IPS-15b (cell line): ENCODE measurements at regions not wholly inside any gene's neighbourhood (a gene's known extent, or its start where the extent isn't known, plus 50 kb on each side); places are given as distances from the start of the nearest gene placed in this dataset.

Experiments used
- H3K27me3 ChIP-seq: one replicate; pipeline ENCODE4 v1.6.1; 2013; ENCODE audit warnings: low read length; ENCODE audit not compliant: control insufficient read depth, insufficient read depth
- H3K36me3 ChIP-seq: one replicate; pipeline ENCODE4 v1.6.1; 2013; ENCODE audit warnings: low read length; ENCODE audit not compliant: control insufficient read depth, insufficient read depth
- H3K4me1 ChIP-seq: one replicate; pipeline ENCODE4 v1.6.1; 2013; ENCODE audit warnings: mild to moderate bottlenecking, low read length; ENCODE audit not compliant: control insufficient read depth, insufficient read depth
- H3K4me3 ChIP-seq: one replicate; pipeline ENCODE4 v1.5.1; 2013; ENCODE audit warnings: low read depth, low read length
- H3K9ac ChIP-seq: one replicate; pipeline ENCODE4 v1.6.1; 2013; ENCODE audit warnings: low read depth, mild to moderate bottlenecking, low read length
- H3K9me3 ChIP-seq: one replicate; pipeline ENCODE4 v1.6.1; 2013; ENCODE audit warnings: mild to moderate bottlenecking, low read length; ENCODE audit not compliant: control insufficient read depth, insufficient read depth

DNA sequence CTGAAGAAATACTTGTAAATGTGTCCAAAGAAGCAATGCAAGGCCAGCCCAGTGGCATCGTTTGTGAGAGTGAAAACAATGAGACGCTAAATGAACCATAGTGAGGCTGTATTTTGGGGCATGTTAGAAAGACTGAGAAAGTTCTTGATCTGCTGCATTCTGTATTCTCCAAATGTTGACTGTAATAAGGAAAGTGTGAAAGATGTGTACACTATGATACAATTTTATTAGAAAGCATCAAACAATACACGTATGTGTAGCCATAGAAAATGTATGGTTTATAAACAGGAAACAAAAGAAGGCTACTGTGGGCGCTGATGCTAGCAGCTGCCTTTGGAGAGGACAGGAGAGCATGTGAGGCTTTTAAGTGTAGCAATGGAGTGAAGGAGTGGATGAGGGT lies 233.5 kb upstream of the E2F8 start:
- no peak overlapping the region for H3K4me3 ChIP-seq
- no peaks in the 10 kb centered on the region for H3K9me3 ChIP-seq
- no peaks in the 10 kb centered on the region for H3K36me3 ChIP-seq
- H3K9ac ChIP-seq = no peak overlapping the region
- no peaks in the 10 kb centered on the region for H3K27me3 ChIP-seq
- peaks cover 10% of the 10 kb centered on the region for H3K4me1 ChIP-seq

DNA sequence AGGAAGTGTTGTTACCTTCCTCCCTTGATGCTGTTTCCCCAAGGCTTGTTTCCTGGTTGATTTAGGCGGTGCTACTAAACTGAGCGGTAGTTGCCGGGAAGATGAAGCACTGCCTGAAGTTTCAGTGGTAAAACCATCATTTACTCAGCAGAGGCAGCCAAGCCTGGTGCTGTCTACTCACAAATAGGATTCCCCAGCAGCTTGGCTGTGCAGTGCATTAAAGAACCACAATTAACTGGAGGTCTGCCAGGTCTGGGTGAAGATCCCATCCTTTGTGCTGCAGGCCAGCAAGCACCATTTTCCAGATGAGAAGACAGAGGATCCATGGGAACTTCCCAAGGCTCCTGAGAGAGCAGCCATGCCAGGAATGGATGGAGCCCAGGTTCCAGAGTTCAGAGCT lies 231.9 kb upstream of the E2F8 start:
- H3K27me3 ChIP-seq = no peaks in the 10 kb centered on the region
- no peaks in the 10 kb centered on the region for H3K9me3 ChIP-seq
- no peak overlapping the region for H3K4me3 ChIP-seq
- H3K4me1 ChIP-seq = peaks cover 10% of the 10 kb centered on the region
- H3K9ac ChIP-seq = no peak overlapping the region
- no peaks in the 10 kb centered on the region for H3K36me3 ChIP-seq

DNA sequence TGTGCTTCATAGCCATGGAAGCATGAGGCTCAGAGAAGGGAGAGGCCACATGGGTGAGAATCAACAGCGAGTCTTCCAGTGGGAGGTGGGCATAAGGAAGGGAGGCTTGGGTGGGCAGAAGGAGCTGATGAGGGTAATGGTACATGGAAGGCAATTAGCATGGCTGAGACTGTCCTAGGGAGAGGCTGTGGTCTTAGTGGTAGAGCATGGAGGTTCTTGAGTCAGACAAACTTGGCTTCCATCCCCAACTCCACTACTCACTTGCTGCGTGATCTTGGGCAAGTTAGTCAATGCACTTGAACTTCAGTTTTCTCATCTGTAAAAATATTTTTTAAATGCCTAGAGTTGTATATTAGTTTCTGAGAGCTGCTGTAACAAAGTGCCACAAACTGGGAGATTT lies 227.2 kb upstream of the E2F8 start:
- Histone ChIP-seq H3K9me3 (no peaks in the 10 kb centered on the region), H3K4me3 (no peak overlapping the region), H3K36me3 (no peaks in the 10 kb centered on the region), H3K9ac (no peak overlapping the region), H3K27me3 (peaks cover 2% of the 10 kb centered on the region), H3K4me1 (no peaks in the 10 kb centered on the region)

DNA sequence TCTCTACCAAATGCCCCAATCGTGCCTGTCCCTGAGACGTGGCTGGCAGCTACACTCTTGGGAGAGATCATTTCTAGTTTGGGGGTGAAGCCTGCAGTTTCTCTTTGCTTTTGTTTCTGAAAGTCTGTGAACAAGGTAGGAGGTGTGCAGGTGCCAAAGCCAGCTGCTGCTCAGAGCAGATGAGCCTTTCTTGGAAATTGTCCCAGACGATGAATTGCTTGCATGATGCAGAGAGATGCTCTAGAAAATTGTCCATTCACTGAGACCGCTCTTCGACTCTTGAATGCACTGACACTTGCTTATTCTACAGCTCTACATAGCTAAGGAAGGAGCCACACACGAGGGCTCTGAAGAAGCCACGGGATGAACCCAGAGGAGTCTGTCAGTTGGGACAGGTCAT lies 225.6 kb upstream of the E2F8 start:
- Histone ChIP-seq H3K9me3 (no peaks in the 10 kb centered on the region), H3K9ac (no peak overlapping the region), H3K4me3 (no peak overlapping the region), H3K27me3 (peaks cover 2% of the 10 kb centered on the region), H3K4me1 (no peaks in the 10 kb centered on the region), H3K36me3 (no peaks in the 10 kb centered on the region)

DNA sequence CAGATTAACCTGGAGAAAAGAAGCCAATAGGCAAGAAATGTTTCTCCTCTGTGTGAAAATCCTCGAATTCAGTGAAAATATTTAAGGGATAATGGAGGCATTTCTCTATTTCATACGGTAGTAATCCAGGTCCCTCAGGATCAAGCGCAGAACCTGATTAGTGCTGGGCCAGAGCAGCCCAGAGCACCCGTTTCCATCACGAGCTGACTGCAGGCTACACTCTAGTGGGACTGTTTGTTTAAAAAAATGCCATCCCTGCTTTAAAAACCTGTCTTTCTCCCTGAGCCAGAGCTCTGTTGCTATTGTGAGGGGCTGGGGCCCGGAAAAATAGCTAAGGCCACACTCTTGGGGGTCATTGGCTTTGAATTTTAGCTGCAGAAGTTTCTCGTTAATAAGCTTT lies 223.2 kb upstream of the E2F8 start:
- Histone ChIP-seq H3K4me1 (no peaks in the 10 kb centered on the region), H3K9me3 (no peaks in the 10 kb centered on the region), H3K27me3 (peaks cover 2% of the 10 kb centered on the region), H3K36me3 (no peaks in the 10 kb centered on the region), H3K9ac (no peak overlapping the region), H3K4me3 (no peak overlapping the region)

DNA sequence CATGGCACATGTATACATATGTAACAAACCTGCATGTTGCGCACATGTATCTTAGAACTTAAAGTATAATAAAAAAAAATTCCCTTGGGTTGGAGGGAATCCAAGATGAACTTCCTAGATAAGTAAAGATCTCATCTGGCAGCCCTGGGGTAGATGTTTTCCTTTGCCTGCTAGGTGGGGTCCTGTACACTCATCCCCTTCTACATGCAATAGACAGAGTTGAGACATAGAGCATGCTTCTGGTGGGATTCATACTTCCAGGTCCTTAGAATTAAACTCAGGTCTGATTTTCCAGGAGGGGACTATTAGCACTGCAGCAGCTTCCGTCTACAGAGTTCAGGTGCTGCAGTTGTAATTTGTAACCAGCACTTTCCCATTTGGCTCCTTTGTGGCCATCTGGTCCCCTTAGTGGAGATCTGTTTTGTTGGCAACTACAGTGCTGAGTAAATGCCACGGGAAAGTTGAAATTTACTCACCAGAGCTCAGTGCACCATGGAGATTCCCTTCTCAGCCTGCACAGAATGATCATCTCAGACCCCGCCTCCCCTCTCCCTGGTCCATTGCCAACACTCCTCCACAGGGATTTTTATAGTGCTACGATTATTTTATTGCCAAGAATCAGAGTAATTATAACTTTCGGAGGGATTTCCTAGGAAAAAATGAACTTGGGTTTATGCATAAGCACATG lies 220.1 kb upstream of the E2F8 start:
- no peak overlapping the region for H3K4me3 ChIP-seq
- H3K4me1 ChIP-seq = peaks cover 9% of the 10 kb centered on the region
- no peaks in the 10 kb centered on the region for H3K27me3 ChIP-seq

DNA sequence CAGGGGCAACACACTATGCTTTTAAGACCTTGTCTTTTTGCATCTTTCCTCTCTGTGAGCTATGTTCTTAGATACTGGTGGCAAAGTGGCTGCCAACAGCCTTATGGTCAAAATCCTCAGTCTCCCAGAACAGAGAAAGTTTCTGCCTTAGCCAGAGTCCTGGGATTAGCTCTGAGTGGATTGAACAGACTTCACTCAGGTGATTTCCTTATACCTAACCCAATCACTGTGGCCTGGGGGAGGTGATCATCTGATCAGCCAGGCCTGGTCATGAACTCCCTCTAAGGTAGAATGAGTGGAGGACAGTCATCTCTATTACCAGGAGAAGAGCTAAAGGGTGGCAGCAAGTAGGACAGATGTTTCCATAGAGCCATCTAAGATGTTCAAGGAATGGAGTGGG lies 218.5 kb upstream of the E2F8 start:
- Histone ChIP-seq H3K27me3 (no peaks in the 10 kb centered on the region), H3K4me3 (no peak overlapping the region), H3K4me1 (peaks cover 12% of the 10 kb centered on the region)

More for the DNA sequence above, 220.1 kb upstream of the E2F8 start:
- H3K9me3 ChIP-seq = no peaks in the 10 kb centered on the region
- no peak overlapping the region for H3K9ac ChIP-seq
- no peaks in the 10 kb centered on the region for H3K36me3 ChIP-seq

DNA sequence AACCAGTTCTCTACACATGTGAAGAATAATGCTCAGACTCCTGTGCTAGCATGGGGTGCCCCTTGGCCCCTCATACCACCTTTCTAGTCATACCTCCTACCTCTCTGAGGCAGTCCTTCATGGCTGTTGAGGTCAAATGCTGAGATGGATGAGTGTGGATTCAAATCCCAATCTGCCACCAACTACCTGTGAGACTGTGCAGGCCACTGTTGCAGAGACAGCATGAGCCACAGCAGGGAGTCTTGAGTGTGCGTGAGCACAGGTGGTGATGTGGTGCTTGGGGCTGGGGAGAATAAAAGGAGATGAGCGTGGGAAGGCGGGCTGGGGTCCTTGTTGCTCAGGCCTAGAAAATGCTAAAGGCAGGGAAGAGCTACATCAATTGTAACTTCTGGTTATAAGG lies 218.0 kb upstream of the E2F8 start:
- H3K36me3 ChIP-seq = no peaks in the 10 kb centered on the region
- no peaks in the 10 kb centered on the region for H3K9me3 ChIP-seq
- H3K4me3 ChIP-seq = no peak overlapping the region
- H3K9ac ChIP-seq = no peak overlapping the region
- peaks cover 12% of the 10 kb centered on the region for H3K4me1 ChIP-seq
- H3K27me3 ChIP-seq = no peaks in the 10 kb centered on the region

More for the DNA sequence above, 218.5 kb upstream of the E2F8 start:
- Histone ChIP-seq H3K36me3 (no peaks in the 10 kb centered on the region), H3K9me3 (no peaks in the 10 kb centered on the region), H3K9ac (no peak overlapping the region)

DNA sequence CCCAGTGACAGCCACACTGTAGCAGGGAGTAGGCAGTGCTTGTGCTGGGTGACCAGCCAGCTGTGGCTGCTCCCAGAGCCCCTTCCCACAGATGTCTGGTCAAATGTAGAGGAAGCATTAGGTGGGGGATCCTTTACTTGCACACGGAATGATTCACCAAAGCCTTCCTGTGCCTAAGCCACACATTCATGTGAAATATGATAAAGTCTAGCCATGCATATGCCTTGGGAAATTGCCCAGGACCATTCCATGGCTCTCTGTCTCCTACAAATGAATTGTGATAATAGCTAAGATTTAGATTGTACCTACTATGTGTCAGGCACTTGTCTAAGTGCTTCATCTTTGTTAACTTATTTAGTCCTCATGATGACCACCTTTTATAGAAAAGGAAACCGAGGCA lies 217.5 kb upstream of the E2F8 start:
- Histone ChIP-seq H3K9ac (no peak overlapping the region), H3K4me1 (peaks cover 12% of the 10 kb centered on the region), H3K9me3 (no peaks in the 10 kb centered on the region), H3K4me3 (no peak overlapping the region), H3K36me3 (no peaks in the 10 kb centered on the region), H3K27me3 (no peaks in the 10 kb centered on the region)

DNA sequence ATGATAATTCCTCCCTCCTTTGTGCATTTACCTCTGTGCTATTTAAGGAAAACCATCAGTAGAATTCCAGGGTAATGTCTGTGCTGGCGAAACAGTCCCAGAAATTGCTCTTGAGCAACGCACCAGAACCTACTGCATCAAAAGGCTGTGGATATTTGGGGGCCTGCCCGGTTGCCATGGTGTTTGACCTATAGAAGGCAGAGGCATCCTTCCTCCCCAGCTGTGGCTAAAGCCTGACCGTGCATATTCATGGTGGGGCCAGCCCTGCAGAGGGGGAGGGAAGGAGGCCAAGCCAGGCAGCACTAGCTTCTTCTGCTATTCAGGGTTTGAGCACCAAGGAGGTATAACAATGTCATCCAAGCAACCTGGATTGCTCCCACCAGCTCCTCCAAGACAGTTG lies 215.0 kb upstream of the E2F8 start:
- Histone ChIP-seq H3K4me1 (peaks cover 12% of the 10 kb centered on the region), H3K9ac (no peak overlapping the region), H3K27me3 (no peaks in the 10 kb centered on the region), H3K9me3 (no peaks in the 10 kb centered on the region), H3K36me3 (no peaks in the 10 kb centered on the region), H3K4me3 (no peak overlapping the region)

DNA sequence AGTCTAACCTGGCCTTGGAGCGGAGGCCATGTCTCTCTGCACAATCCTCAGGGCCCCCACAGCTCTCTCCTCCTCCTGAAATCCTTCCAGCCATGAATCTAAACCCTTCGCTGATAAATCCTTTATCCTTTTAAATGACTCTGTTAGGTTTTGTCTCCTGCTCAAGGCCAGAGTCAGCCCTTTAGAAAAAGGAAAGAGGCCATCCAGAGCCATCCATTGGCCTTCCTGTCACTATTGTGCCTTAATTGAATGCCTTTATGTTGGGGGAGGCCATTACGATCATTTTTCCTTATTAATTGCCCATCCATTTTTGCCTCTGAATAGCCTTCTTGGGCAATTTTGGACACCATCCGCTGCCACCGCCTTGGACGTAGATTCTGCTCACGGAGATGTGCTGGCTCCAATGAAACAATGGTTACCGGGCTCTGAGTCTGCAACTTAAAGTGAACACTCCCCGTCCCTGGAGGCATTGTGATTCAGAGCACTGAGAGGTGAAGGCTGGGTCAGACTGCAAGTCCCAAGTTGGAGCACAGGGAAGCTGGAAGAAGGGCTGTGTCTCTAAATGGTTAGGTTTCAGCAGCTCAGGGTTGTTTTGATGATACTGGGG lies 213.0 kb upstream of the E2F8 start:
- Histone ChIP-seq H3K9ac (no peak overlapping the region), H3K27me3 (no peaks in the 10 kb centered on the region), H3K9me3 (no peaks in the 10 kb centered on the region), H3K4me1 (peaks cover 12% of the 10 kb centered on the region), H3K36me3 (no peaks in the 10 kb centered on the region), H3K4me3 (no peak overlapping the region)

DNA sequence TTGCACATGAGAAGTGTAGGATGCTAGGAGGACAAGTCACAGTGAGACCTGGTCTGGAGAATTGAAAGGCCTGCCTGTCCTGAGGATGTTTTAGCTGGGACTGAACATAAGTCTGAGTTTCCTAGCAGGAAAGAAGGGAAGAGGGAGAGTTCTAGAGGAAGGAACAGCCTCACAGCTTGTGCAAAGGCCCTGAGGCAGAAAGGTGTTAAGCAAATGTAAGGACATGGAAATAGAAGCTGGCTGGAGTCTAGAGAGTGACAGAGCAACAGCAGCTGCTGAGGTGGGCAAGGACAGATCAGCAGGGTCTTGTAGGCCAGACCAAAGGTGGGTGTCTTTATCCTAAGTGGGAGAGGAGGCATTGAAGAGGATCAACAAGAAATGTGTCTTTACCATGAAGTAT lies 210.9 kb upstream of the E2F8 start:
- Histone ChIP-seq H3K36me3 (no peaks in the 10 kb centered on the region), H3K4me1 (peaks cover 8% of the 10 kb centered on the region), H3K27me3 (no peaks in the 10 kb centered on the region), H3K4me3 (no peak overlapping the region), H3K9me3 (no peaks in the 10 kb centered on the region), H3K9ac (no peak overlapping the region)
